HG03064 (cell line): ENCODE measurements at regions not wholly inside any gene's neighbourhood (a gene's known extent, or its start where the extent isn't known, plus 50 kb on each side); places are given as distances from the start of the nearest gene placed in this dataset.

Experiments
- ATAC-seq: cut with Tn5 transposase; IDR thresholded peaks from one replicate; pipeline ENCODE4 v1.9.1; 2021; ENCODE audit warnings: low read depth; ENCODE audit not compliant: unreplicated experiment

- no peak for ATAC-seq
These were observed 96.5 kb upstream of the NCAM1 start for GRCh38 chr11:112864672-112865071.

- no peak for ATAC-seq
These were observed 89.2 kb upstream of the NCAM1 start for GRCh38 chr11:112871909-112872500.

GRCh38 chr11:112874980-112875379, 86.2 kb upstream of the NCAM1 start:
- no peak for ATAC-seq

- ATAC-seq: no peak
These were observed 83.6 kb upstream of the NCAM1 start for GRCh38 chr11:112877581-112877980.

- no peak for ATAC-seq
These were observed 83.1 kb upstream of the NCAM1 start for GRCh38 chr11:112878033-112878601.

GRCh38 chr11:112880495-112880894, 80.7 kb upstream of the NCAM1 start:
- no peak for ATAC-seq

GRCh38 chr11:112881461-112881860, 79.8 kb upstream of the NCAM1 start:
- ATAC-seq: no peak

- no peak for ATAC-seq
These were observed 78.5 kb upstream of the NCAM1 start for GRCh38 chr11:112882494-112883381.

- no peak for ATAC-seq
These were observed 77.0 kb upstream of the NCAM1 start for GRCh38 chr11:112884012-112884767.

GRCh38 chr11:112885744-112886433, 75.3 kb upstream of the NCAM1 start:
- no peak for ATAC-seq

GRCh38 chr11:112886434-112887370, 74.5 kb upstream of the NCAM1 start:
- no peak for ATAC-seq

- ATAC-seq: no peak
These were observed 71.8 kb upstream of the NCAM1 start for GRCh38 chr11:112889446-112889845.

- no peak for ATAC-seq
These were observed 61.8 kb upstream of the NCAM1 start for GRCh38 chr11:112899235-112900006.

GRCh38 chr11:112901924-112902323, 59.3 kb upstream of the NCAM1 start:
- ATAC-seq: no peak

GRCh38 chr11:112902361-112903011, 58.7 kb upstream of the NCAM1 start:
- no peak for ATAC-seq

GRCh38 chr11:112903340-112903739, 57.9 kb upstream of the NCAM1 start:
- ATAC-seq: no peak

GRCh38 chr11:112911124-112911523, 50.1 kb upstream of the NCAM1 start:
- no peak for ATAC-seq
